Smooth muscle cell (in vitro differentiated cells): ENCODE measurements at regions not wholly inside any gene's neighbourhood (a gene's known extent, or its start where the extent isn't known, plus 50 kb on each side); places are given as distances from the start of the nearest gene placed in this dataset.

Experiments used
- DNase-seq: peaks from one replicate; lab custom pipeline; 2025; ENCODE audit not compliant: unreplicated experiment; lab: John Stamatoyannopoulos, UW
- H2AFZ ChIP-seq: fragments of 200-600 bp; sonication (generic); 2 replicates; pipeline ENCODE4 v1.6.0; 2016; ENCODE audit warnings: antibody characterized with exemption, low read depth, mild to moderate bottlenecking
- H3F3A ChIP-seq: fragments of 200-600 bp; sonication (generic); 2 replicates; pipeline ENCODE4 v1.6.0; 2017; ENCODE audit warnings: antibody characterized with exemption, low read depth
- H3K27ac ChIP-seq: fragments of 200-600 bp; sonication (generic); 2 replicates; pipeline ENCODE4 v1.5.1; 2016; ENCODE audit warnings: low read depth, mild to moderate bottlenecking
- H3K27me3 ChIP-seq: fragments of 200-600 bp; sonication (generic); 2 replicates; pipeline ENCODE4 v1.6.1; 2016; ENCODE audit warnings: low read depth, mild to moderate bottlenecking
- H3K36me3 ChIP-seq: fragments of 200-600 bp; sonication (generic); 2 replicates; pipeline ENCODE4 v1.5.1; 2016; ENCODE audit warnings: low read depth
- H3K4me1 ChIP-seq: fragments of 200-600 bp; sonication (generic); 2 replicates; pipeline ENCODE4 v1.5.1; 2016; ENCODE audit warnings: low read depth
- H3K4me2 ChIP-seq: fragments of 200-600 bp; sonication (generic); 2 replicates; pipeline ENCODE4 v1.6.0; 2016; ENCODE audit warnings: mild to moderate bottlenecking
- H3K4me3 ChIP-seq: fragments of 200-600 bp; sonication (generic); 2 replicates; pipeline ENCODE4 v1.5.1; 2016; ENCODE audit warnings: mild to moderate bottlenecking
- H3K79me2 ChIP-seq: fragments of 200-600 bp; sonication (generic); 2 replicates; pipeline ENCODE4 v1.6.0; 2016; ENCODE audit warnings: low read depth, mild to moderate bottlenecking
- H3K9ac ChIP-seq: fragments of 200-600 bp; sonication (generic); 2 replicates; pipeline ENCODE4 v1.6.0; 2016; ENCODE audit warnings: low read depth
- H3K9me3 ChIP-seq: fragments of 200-600 bp; sonication (generic); replicated peaks from 2 replicates; pipeline ENCODE4 v1.5.1; 2016; ENCODE audit warnings: low read depth
- H4K20me1 ChIP-seq: fragments of 200-600 bp; sonication (generic); 2 replicates; pipeline ENCODE4 v1.6.0; 2016; ENCODE audit warnings: low read depth
- CTCF ChIP-seq: fragments of 200-600 bp; sonication (generic); IDR thresholded peaks from 2 replicates; pipeline ENCODE4 v1.5.1; 2017; ENCODE audit warnings: borderline replicate concordance, mild to moderate bottlenecking, antibody characterized with exemption; ENCODE audit not compliant: insufficient read depth, poor library complexity, severe bottlenecking
- WGBS: methylation state at CpG from one replicate; pipeline ENCODE4 v1.1.7; 2016; ENCODE audit warnings: low lambda C conversion rate; 5-methylcytosine and 5-hydroxymethylcytosine counted together

DNA sequence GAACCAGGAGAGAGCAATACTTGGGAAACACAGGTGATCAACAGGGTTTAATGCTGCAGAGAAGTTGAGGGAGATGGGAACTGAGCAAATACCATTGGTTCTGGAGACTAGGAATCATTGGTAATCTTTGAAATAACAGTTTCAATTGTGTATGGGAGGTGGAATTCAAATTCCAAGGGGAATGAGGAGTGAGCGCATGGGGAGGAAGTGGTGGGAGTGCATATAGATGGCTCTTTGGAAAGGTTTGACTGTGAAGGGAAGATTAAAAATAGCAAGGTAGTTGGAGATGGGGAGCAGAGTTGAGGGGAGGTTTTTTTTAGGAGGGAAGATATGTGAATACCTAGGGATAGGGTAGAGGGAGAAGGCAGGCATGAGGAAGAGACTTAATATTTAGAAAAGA lies 51.1 kb upstream of the ROPN1 start:
- no peak overlapping the region for H2AFZ ChIP-seq
- DNase-seq: no peak
- H3K4me2 ChIP-seq: no peak overlapping the region
- no peaks in the 10 kb centered on the region for H3F3A ChIP-seq
- no peak for TF ChIP-seq CTCF
- H3K79me2 ChIP-seq: peaks cover 57% of the 10 kb centered on the region
- peaks cover 93% of the 10 kb centered on the region for H4K20me1 ChIP-seq
- 75% methylated on average over 1 of the region's 1 CpG for WGBS
- no peaks in the 10 kb centered on the region for H3K36me3 ChIP-seq
- no peaks in the 10 kb centered on the region for H3K9me3 ChIP-seq
- H3K4me3 ChIP-seq: no peak overlapping the region
- peaks cover 4% of the 10 kb centered on the region for H3K4me1 ChIP-seq
- no peak overlapping the region for H3K9ac ChIP-seq
- H3K27ac ChIP-seq: no peak overlapping the region
- H3K27me3 ChIP-seq: no peaks in the 10 kb centered on the region

GRCh38 chr3:124044956-124045355 lies 53.0 kb upstream of the ROPN1 start:
- H3K79me2 ChIP-seq: peaks cover 59% of the 10 kb centered on the region
- no peak overlapping the region for H3K4me3 ChIP-seq
- H3K9me3 ChIP-seq: no peaks in the 10 kb centered on the region
- no peak overlapping the region for H2AFZ ChIP-seq
- no peak for TF ChIP-seq CTCF
- H3K36me3 ChIP-seq: no peaks in the 10 kb centered on the region
- H3K4me1 ChIP-seq: peaks cover 4% of the 10 kb centered on the region
- H3K27ac ChIP-seq: no peak overlapping the region
- WGBS: 81% methylated on average over 3 of the region's 3 CpGs
- no peaks in the 10 kb centered on the region for H3K27me3 ChIP-seq
- DNase-seq: no peak
- no peaks in the 10 kb centered on the region for H3F3A ChIP-seq
- no peak overlapping the region for H3K9ac ChIP-seq
- H3K4me2 ChIP-seq: no peak overlapping the region
- H4K20me1 ChIP-seq: peaks cover 93% of the 10 kb centered on the region

GRCh38 chr3:124048967-124049798 lies 57.3 kb upstream of the ROPN1 start:
- Histone ChIP-seq H3K4me3 (no peak overlapping the region), H3K79me2 (peaks cover 60% of the 10 kb centered on the region), H4K20me1 (peaks cover 92% of the 10 kb centered on the region), H3K9me3 (no peaks in the 10 kb centered on the region), H2AFZ (no peak overlapping the region), H3F3A (no peaks in the 10 kb centered on the region), H3K9ac (no peak overlapping the region), H3K27me3 (no peaks in the 10 kb centered on the region), H3K4me2 (no peak overlapping the region), H3K27ac (no peak overlapping the region), H3K36me3 (no peaks in the 10 kb centered on the region), H3K4me1 (peaks cover 4% of the 10 kb centered on the region)
- WGBS: 89% methylated on average over 6 of the region's 6 CpGs
- no peak for TF ChIP-seq CTCF
- DNase-seq: no peak

- Histone ChIP-seq H3K9me3 (no peaks in the 10 kb centered on the region), H3K4me1 (peaks cover 10% of the 10 kb centered on the region), H3K9ac (no peak overlapping the region), H2AFZ (no peak overlapping the region), H3K27ac (no peak overlapping the region), H3K79me2 (peaks cover 58% of the 10 kb centered on the region), H3F3A (peaks cover 1% of the 10 kb centered on the region), H3K27me3 (no peaks in the 10 kb centered on the region), H3K36me3 (no peaks in the 10 kb centered on the region), H3K4me3 (no peak overlapping the region), H4K20me1 (peaks cover 96% of the 10 kb centered on the region), H3K4me2 (no peak overlapping the region)
- no peak for TF ChIP-seq CTCF
- DNase-seq: no peak
- WGBS: 97% methylated on average over 6 of the region's 6 CpGs
These were observed 59.7 kb upstream of the ROPN1 start for GRCh38 chr3:124051636-124052035.
